ENCODE measurements at regions not wholly inside any gene's neighbourhood (a gene's known extent, or its start where the extent isn't known, plus 50 kb on each side); places are given as distances from the start of the nearest gene placed in this dataset.
"Not testable (repeated sequence)": the region's sequence is repeated elsewhere in the genome, so short reads cannot be mapped to it uniquely, and the experiment has no call there.

DNA sequence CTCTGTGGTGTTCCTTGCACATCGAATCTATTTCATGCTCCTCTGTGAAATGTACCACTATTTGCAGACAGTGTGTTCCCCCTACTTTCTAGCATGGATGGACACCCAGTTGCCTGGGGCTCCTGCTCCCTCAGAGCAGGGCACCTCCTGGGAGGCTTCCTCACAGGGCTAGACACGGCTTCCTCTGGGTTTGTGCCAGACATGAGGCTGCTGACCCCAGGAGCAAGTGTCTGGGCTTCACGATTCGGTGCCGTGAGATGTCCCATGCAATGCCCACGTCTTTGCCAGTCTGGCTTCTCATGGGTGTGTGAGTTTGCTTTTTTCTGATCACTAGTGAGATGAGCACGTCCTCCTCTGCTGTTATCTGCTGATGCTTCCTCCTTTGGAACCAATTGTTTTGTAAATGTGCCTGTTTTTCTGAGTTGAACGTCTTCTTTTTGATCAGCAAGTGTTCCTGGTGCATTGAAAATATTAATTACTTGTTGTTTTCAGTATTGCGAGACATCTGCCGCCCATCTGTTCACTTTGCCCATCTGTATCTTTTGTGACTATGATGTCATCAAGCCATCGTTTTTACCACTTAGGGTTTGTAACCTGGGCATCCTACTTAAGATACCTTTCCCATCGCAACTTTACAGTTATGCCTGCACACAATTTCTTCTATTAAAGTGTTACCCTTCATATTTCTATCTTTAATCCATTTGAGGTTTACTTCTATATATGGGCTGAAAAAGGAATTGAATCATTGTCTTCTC is 92.0 kb downstream of the TTLL2 start:
- ATAC-seq = no peak
- no peak for TF ChIP-seq CSRNP3 (CRISPR knock-in tag; IDR thresholded peaks at IDR 0.05)
- 0 out of 2 replicates have a peak, but pooled peaks have one; percentile 29 for TF ChIP-seq TCF4 (CRISPR knock-in tag; IDR thresholded peaks at IDR 0.05; ENCODE audit: borderline replicate concordance)

DNA sequence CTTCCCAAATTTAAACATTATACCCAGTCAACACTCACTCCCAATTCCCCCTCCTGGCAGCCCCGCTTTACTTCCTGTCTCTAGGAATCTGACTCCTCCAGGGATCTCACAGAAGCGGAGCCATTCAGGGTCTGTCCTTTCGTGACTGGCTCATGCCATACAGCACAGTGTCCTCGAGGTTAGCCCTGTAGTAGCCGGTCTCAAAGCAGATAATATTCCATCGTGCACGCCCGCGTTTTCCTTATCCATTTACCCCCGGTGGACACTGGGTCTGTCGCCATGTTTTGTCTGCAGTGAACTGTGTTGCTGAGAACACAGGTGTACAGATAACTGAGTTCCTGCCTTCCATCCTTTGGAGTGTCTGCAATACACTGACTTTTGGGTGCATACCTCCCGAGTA is 95.3 kb downstream of the TTLL2 start:
- no peak for ATAC-seq
- no peak for TF ChIP-seq ARNTL (CRISPR knock-in tag; IDR thresholded peaks at IDR 0.05; ENCODE audit: borderline replicate concordance, low read depth)

DNA sequence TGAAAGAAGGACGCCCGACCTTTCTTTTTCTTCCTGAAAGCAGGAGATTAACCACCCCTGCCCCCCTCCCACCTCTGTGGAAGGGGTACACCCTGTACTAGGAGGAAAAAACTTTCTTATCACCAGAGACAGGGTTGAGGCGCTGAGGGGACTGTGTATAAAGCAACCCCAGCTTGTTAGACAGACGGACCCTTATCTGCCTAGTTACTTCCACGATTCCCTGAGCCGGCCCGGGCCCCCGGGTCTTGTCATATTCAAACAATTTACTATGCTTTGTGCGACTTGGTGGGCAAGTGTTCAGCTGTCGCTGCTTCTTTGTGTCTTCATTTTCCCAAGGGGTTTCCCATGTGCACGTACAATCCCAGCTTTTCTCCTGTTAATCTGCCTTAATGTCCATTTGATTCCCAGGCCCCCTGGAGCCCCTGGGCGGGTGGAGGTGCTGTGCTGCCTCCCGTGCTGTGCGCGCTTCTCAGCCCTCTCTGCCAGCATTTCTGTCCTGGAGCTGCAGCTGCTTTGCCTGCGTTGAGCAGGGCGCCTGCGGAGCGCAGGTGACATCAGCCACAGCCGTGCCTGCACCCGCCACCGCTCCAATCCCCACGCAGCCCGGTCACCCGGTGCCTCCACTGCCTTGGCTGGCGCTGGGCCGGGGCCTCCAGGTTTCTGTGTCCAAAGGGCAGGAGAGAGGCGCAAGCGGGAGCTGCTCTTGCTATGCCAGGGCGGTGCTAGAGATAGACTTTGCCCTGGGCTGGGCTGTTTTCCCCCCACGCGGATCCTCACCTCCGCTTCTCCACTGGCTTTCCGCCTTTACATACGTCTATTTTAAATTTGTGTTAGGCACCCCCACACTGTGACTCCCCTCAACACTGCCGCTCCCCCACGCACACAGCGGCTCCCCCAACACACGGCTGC is 96.2 kb downstream of the TTLL2 start:
- TF ChIP-seq TOX (CRISPR knock-in tag; IDR thresholded peaks at IDR 0.05; ENCODE audit: borderline replicate concordance) (no peak), ZFP3 (CRISPR knock-in tag; IDR thresholded peaks at IDR 0.05) (no peak), CSRNP3 (CRISPR knock-in tag; IDR thresholded peaks at IDR 0.05) (no peak), ARNTL (CRISPR knock-in tag; IDR thresholded peaks at IDR 0.05; ENCODE audit: borderline replicate concordance, low read depth) (no peak)
- TF ChIP-seq, protein P1, sequence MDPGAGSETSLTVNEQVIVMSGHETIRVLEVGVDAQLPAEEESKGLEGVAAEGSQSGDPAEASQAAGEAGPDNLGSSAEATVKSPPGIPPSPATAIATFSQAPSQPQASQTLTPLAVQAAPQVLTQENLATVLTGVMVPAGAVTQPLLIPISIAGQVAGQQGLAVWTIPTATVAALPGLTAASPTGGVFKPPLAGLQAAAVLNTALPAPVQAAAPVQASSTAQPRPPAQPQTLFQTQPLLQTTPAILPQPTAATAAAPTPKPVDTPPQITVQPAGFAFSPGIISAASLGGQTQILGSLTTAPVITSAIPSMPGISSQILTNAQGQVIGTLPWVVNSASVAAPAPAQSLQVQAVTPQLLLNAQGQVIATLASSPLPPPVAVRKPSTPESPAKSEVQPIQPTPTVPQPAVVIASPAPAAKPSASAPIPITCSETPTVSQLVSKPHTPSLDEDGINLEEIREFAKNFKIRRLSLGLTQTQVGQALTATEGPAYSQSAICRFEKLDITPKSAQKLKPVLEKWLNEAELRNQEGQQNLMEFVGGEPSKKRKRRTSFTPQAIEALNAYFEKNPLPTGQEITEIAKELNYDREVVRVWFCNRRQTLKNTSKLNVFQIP (CRISPR knock-in tag; IDR thresholded peaks at IDR 0.05; ENCODE audit: borderline replicate concordance, low read depth) = no peak
- no peak for ATAC-seq

DNA sequence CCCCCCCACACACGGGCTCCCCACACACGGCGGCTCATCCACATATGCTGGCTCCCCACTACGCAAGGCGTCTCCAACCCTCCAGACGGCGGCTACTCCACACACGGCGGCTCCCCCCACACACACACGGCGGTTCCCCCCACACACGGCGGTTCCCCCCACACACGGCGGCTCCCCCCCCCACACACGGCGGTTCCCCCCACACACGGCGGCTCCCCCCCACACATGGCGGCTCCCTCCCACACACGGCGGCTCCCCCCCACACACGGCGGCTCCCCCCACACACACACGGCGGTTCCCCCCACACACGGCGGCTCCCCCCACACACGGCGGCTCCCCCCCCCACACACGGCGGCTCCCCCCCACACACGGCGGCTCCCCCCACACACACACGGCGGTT is 97.1 kb downstream of the TTLL2 start:
- not testable (repeated sequence) for ATAC-seq

- no peak for ATAC-seq
- TF ChIP-seq TSHZ2 (CRISPR knock-in tag; IDR thresholded peaks at IDR 0.05) = no peak
- TF ChIP-seq, protein P1 (CRISPR knock-in tag; IDR thresholded peaks at IDR 0.05; ENCODE audit: borderline replicate concordance, low read depth) = no peak
- no peak for TF ChIP-seq ZNF70 (CRISPR knock-in tag; IDR thresholded peaks at IDR 0.05)
- no peak for TF ChIP-seq TOX (CRISPR knock-in tag; IDR thresholded peaks at IDR 0.05; ENCODE audit: borderline replicate concordance)
- TF ChIP-seq ZFP3 (CRISPR knock-in tag; IDR thresholded peaks at IDR 0.05) = no peak
- TF ChIP-seq OSR1 (CRISPR knock-in tag; IDR thresholded peaks at IDR 0.05) = no peak
- no peak for TF ChIP-seq ARNTL (CRISPR knock-in tag; IDR thresholded peaks at IDR 0.05; ENCODE audit: borderline replicate concordance, low read depth)
- TF ChIP-seq ISL1 (CRISPR knock-in tag; IDR thresholded peaks at IDR 0.05) = no peak
- TF ChIP-seq RARB (CRISPR knock-in tag; IDR thresholded peaks at IDR 0.05) = no peak
- TF ChIP-seq ZNF8 (CRISPR knock-in tag; IDR thresholded peaks at IDR 0.05) = no peak
- TF ChIP-seq BACH2 (CRISPR knock-in tag; IDR thresholded peaks at IDR 0.05; ENCODE audit: borderline replicate concordance) = no peak
- TF ChIP-seq CSDC2 (CRISPR knock-in tag; IDR thresholded peaks at IDR 0.05) = no peak
- TF ChIP-seq PPARA (CRISPR knock-in tag; IDR thresholded peaks at IDR 0.05; ENCODE audit: borderline replicate concordance) = no peak
- no peak for TF ChIP-seq CSRNP3 (CRISPR knock-in tag; IDR thresholded peaks at IDR 0.05)
- no peak for TF ChIP-seq TCF4 (CRISPR knock-in tag; IDR thresholded peaks at IDR 0.05; ENCODE audit: borderline replicate concordance)
- no peak for TF ChIP-seq ZC3H10 (CRISPR knock-in tag; IDR thresholded peaks at IDR 0.05)
- no peak for TF ChIP-seq ZFP30 (CRISPR knock-in tag; IDR thresholded peaks at IDR 0.05)
- TF ChIP-seq SNAI2 (CRISPR knock-in tag; IDR thresholded peaks at IDR 0.05) = no peak
- TF ChIP-seq ZNF565 (CRISPR knock-in tag; conservative IDR thresholded peaks at IDR 0.05; ENCODE audit: low read depth) = no peak
These were observed 98.0 kb downstream of the TTLL2 start for GRCh38 chr6:167422934-167423333.

Data from SK-N-SH treated with all-trans-retinoic acid at 6 μM for 48 hours (cell line).